Panc1 (cell line): ENCODE measurements at regions not wholly inside any gene's neighbourhood (a gene's known extent, or its start where the extent isn't known, plus 50 kb on each side); places are given as distances from the start of the nearest gene placed in this dataset.
"Not testable (repeated sequence)": the region's sequence is repeated elsewhere in the genome, so short reads cannot be mapped to it uniquely, and the experiment has no call there.

Experiments
- ATAC-seq: fragments of 200-7000 bp; cut with Tn5 transposase; 2 replicates; pipeline ENCODE4 v1.9.1; 2020; ENCODE audit warnings: mild to moderate bottlenecking, moderate library complexity
- BruUV-seq: library from RNA; stranded (reverse); fragments of 400-500 nt; replicated peaks from 2 replicates; lab custom pipeline; 2021; lab: Mats Ljungman, UMichigan
- CTCF ChIA-PET: fragments of 300-600 bp; sonication (Branson Sonifier 250); formaldehyde crosslinking; loops from one replicate; lab custom pipeline; 2022; ENCODE audit warnings: antibody characterized with exemption; lab: Charles Lee
- POLR2A ChIA-PET: fragments of 300-600 bp; sonication (Branson Sonifier 250); formaldehyde crosslinking; loops from one replicate; lab custom pipeline; 2022; ENCODE audit warnings: antibody characterized with exemption; lab: Charles Lee
- DNase-seq: peaks from one replicate; pipeline ENCODE4 v3.0.0-alpha.2; 2010; ENCODE audit warnings: low read depth, low spot score
- H3K27ac ChIP-seq: 2 replicates; pipeline ENCODE4 v1.5.1; 2011; ENCODE audit warnings: mild to moderate bottlenecking, low read length, inconsistent platforms
- H3K27me3 ChIP-seq: fragments of 200-500 bp; sonication (Bioruptor generic); 2 replicates; pipeline ENCODE4 v1.6.0; 2014; ENCODE audit warnings: low read length, inconsistent platforms; ENCODE audit not compliant: control insufficient read depth, insufficient read depth
- H3K36me3 ChIP-seq: fragments of 200-500 bp; sonication (Bioruptor generic); 2 replicates; pipeline ENCODE4 v1.5.1; 2014; ENCODE audit warnings: inconsistent platforms, mild to moderate bottlenecking, low read length, moderate library complexity; ENCODE audit not compliant: control insufficient read depth, insufficient read depth
- H3K4me1 ChIP-seq: 2 replicates; pipeline ENCODE4 v1.5.1; 2011; ENCODE audit warnings: inconsistent platforms, mild to moderate bottlenecking, low read length, moderate library complexity; ENCODE audit not compliant: control insufficient read depth, insufficient read depth
- H3K4me3 ChIP-seq, 2 experiments: 2 replicates each; pipeline ENCODE4 v1.5.1; 2011 to 2012; ENCODE audit warnings: low read depth in 2 of 2, low read length in 2 of 2, mild to moderate bottlenecking in 2 of 2, inconsistent platforms in 1 of 2, moderate library complexity in 1 of 2
- H3K9me3 ChIP-seq: fragments of 200-500 bp; sonication (Bioruptor generic); 2 replicates; pipeline ENCODE4 v1.5.1; 2014; ENCODE audit warnings: low read depth, mild to moderate bottlenecking, inconsistent platforms, low read length, moderate library complexity; ENCODE audit not compliant: control insufficient read depth, insufficient read depth
- CTCF ChIP-seq: fragments of 450-650 bp; IDR thresholded peaks from 2 replicates; pipeline ENCODE4 v1.5.1; 2017; ENCODE audit warnings: mild to moderate bottlenecking
- POLR2AphosphoS5 ChIP-seq: IDR thresholded peaks from 2 replicates; pipeline ENCODE4 v1.6.1; 2012; ENCODE audit warnings: mild to moderate bottlenecking, low read depth, low read length, moderate library complexity
- REST ChIP-seq, 2 experiments: IDR thresholded peaks; 2 replicates each; pipeline ENCODE4 v1.6.1; 2011 to 2012; ENCODE audit warnings: low read depth in 2 of 2, control low read depth in 1 of 2, low read length in 1 of 2, mild to moderate bottlenecking in 1 of 2, moderate library complexity in 1 of 2; ENCODE audit not compliant: insufficient read depth in 1 of 2
- SIN3A ChIP-seq: IDR thresholded peaks from 2 replicates; pipeline ENCODE4 v1.6.1; 2012; ENCODE audit warnings: low read depth, mild to moderate bottlenecking, low read length, moderate library complexity, borderline replicate concordance; ENCODE audit not compliant: insufficient read depth
- TCF7L2 ChIP-seq: IDR thresholded peaks from 2 replicates; pipeline ENCODE4 v1.6.1; 2011; ENCODE audit warnings: mild to moderate bottlenecking, low read depth, low read length, inconsistent platforms
- in situ Hi-C: cut with HindIII; loops from 2 replicates; pipeline ENCODE4 v1.10.0; 2016; ENCODE audit warnings: low sequenced_read_pairs, low pct_unique_long_range_greater_than_20kb
- intact Hi-C: fragments of 100-400 bp; cut with micrococcal nuclease; formaldehyde crosslinking; loops from one replicate; pipeline ENCODE4 v1.10.0; 2022; ENCODE audit not compliant: unreplicated experiment

- in situ Hi-C loops = no loop called here
- DNase-seq (no peak), ATAC-seq (no peak)
- no peaks in the 10 kb centered on the region for H3K27me3 ChIP-seq
- no peaks in the 10 kb centered on the region for H3K4me1 ChIP-seq
- TF ChIP-seq POLR2AphosphoS5 (no peak), TCF7L2 (no peak), CTCF (no peak), SIN3A (no peak)
- intact Hi-C loops = no loop called here
- BruUV-seq = no TSS peak
- ChIA-PET CTCF (no interaction called here), POLR2A (no interaction called here)
- H3K4me3 ChIP-seq = no peak overlapping the region
- H3K9me3 ChIP-seq = no peaks in the 10 kb centered on the region
- no peak overlapping the region for H3K27ac ChIP-seq
- H3K36me3 ChIP-seq = no peaks in the 10 kb centered on the region
These were observed 120.5 kb upstream of the TMEM170B start for GRCh38 chr6:11416936-11417576.

GRCh38 chr6:11416099-11416935, 121.2 kb upstream of the TMEM170B start:
- H3K27ac ChIP-seq, H3K36me3 ChIP-seq, H3K4me3 ChIP-seq, DNase-seq, in situ Hi-C loops, CTCF ChIA-PET, H3K9me3 ChIP-seq, H3K4me1 ChIP-seq, intact Hi-C loops, POLR2A ChIA-PET, ATAC-seq, H3K27me3 ChIP-seq, BruUV-seq: not testable (repeated sequence)

- in situ Hi-C loops = no loop called here
- Histone ChIP-seq H3K27ac (no peak overlapping the region), H3K27me3 (no peaks in the 10 kb centered on the region), H3K4me3 (no peak overlapping the region), H3K36me3 (no peaks in the 10 kb centered on the region), H3K9me3 (no peaks in the 10 kb centered on the region), H3K4me1 (no peaks in the 10 kb centered on the region)
- DNase-seq = no peak
- BruUV-seq = no TSS peak
- ChIA-PET CTCF (no interaction called here), POLR2A (no interaction called here)
- ATAC-seq = no peak
- no peak for TF ChIP-seq SIN3A
- TF ChIP-seq CTCF = no peak
- TF ChIP-seq TCF7L2 = no peak
- TF ChIP-seq POLR2AphosphoS5 = no peak
- TF ChIP-seq REST (IDR thresholded peaks at IDR 0.05; ENCODE audit: insufficient read depth in 1 of 2, low read depth in 2 of 2, low read length in 1 of 2) = no peak
- intact Hi-C loops = no loop called here
These were observed 122.0 kb upstream of the TMEM170B start for GRCh38 chr6:11415557-11415956.
